Endothelial cell of umbilical vein (primary cell): ENCODE measurements at regions not wholly inside any gene's neighbourhood (a gene's known extent, or its start where the extent isn't known, plus 50 kb on each side); places are given as distances from the start of the nearest gene placed in this dataset.
"Not testable (repeated sequence)": the region's sequence is repeated elsewhere in the genome, so short reads cannot be mapped to it uniquely, and the experiment has no call there.

Source experiments
- BruUV-seq: library from RNA; stranded (reverse); fragments of 400-500 nt; replicated peaks from 2 replicates; lab custom pipeline; 2021; lab: Mats Ljungman, UMichigan
- CTCF ChIA-PET: fragments of 300-600, 350-600 bp; sonication (Branson Sonifier 250); formaldehyde crosslinking; loops from one replicate; lab custom pipeline; 2021; ENCODE audit warnings: antibody characterized with exemption, inconsistent platforms; lab: Charles Lee
- POLR2A ChIA-PET: fragments of 300-600, 350-600 bp; sonication (Branson Sonifier 250); formaldehyde crosslinking; loops from one replicate; lab custom pipeline; 2021; ENCODE audit warnings: antibody characterized with exemption, inconsistent platforms; lab: Charles Lee
- DNase-seq: peaks from one replicate; pipeline ENCODE4 v3.0.0-alpha.2; 2011; ENCODE audit warnings: low read depth, low spot score
- FAIRE-seq: peaks from 2 replicates; lab custom pipeline; 2011; peaks lifted over from hg19 to GRCh38; lab: Jason Lieb, UNC
- H2AFZ ChIP-seq: 2 replicates; pipeline ENCODE4 v1.6.0; 2012; ENCODE audit warnings: low read depth, low read length, control low read depth, inconsistent platforms
- H3K27ac ChIP-seq: 2 replicates; pipeline ENCODE4 v1.5.1; 2011; ENCODE audit warnings: low read depth, mild to moderate bottlenecking, control low read depth, low read length, moderate library complexity; ENCODE audit not compliant: insufficient read depth
- H3K27me3 ChIP-seq, 2 experiments: 2 replicates each; pipeline versions ENCODE4 v1.6.0 to v1.6.1; 2011; ENCODE audit warnings: low read length in 2 of 2, mixed read lengths in 1 of 2; ENCODE audit not compliant: control insufficient read depth in 2 of 2, insufficient read depth in 2 of 2
- H3K36me3 ChIP-seq, 2 experiments: 2 replicates in 1 of 2; 3 replicates in 1 of 2; pipeline ENCODE4 v1.5.1; 2011; ENCODE audit warnings: low read length in 2 of 2, mild to moderate bottlenecking in 1 of 2, moderate library complexity in 1 of 2; ENCODE audit not compliant: control insufficient read depth in 2 of 2, insufficient read depth in 2 of 2; ENCODE audit errors: extremely low read depth in 1 of 2
- H3K4me1 ChIP-seq: 3 replicates; pipeline ENCODE4 v1.5.1; 2011; ENCODE audit warnings: mild to moderate bottlenecking, low read length; ENCODE audit not compliant: control insufficient read depth, insufficient read depth; ENCODE audit errors: extremely low read depth
- H3K4me2 ChIP-seq: 2 replicates; pipeline ENCODE4 v1.6.1; 2011; ENCODE audit warnings: low read length, control low read depth, mixed read lengths; ENCODE audit not compliant: insufficient read depth
- H3K4me3 ChIP-seq, 3 experiments: fragments of 200-600 bp in 1 of 3; sonication (generic), shearing (Covaris generic) in 1 of 3; replicated peaks in 1 of 3; 2 replicates each; pipeline ENCODE4 v1.5.1; 2011 to 2016; ENCODE audit warnings: control low read depth in 3 of 3, low read length in 3 of 3, mild to moderate bottlenecking in 2 of 3, inconsistent platforms in 1 of 3, low read depth in 1 of 3, moderate library complexity in 1 of 3; ENCODE audit not compliant: insufficient read depth in 1 of 3
- H3K79me2 ChIP-seq: 2 replicates; pipeline ENCODE4 v1.6.0; 2012; ENCODE audit warnings: low read length, inconsistent platforms; ENCODE audit not compliant: control insufficient read depth, insufficient read depth
- H3K9ac ChIP-seq: replicated peaks from 2 replicates; pipeline ENCODE3; 2011; ENCODE audit warnings: low read length, control low read depth; ENCODE audit not compliant: insufficient read depth; ENCODE audit errors: extremely low read depth
- H3K9me1 ChIP-seq: replicated peaks from 3 replicates; pipeline ENCODE4 v1.6.0; 2011; ENCODE audit warnings: mild to moderate bottlenecking, low read length; ENCODE audit not compliant: control insufficient read depth, insufficient read depth; ENCODE audit errors: extremely low read depth
- H3K9me3 ChIP-seq: replicated peaks from 2 replicates; pipeline ENCODE4 v1.5.1; 2012; ENCODE audit warnings: low read length, inconsistent platforms; ENCODE audit not compliant: control insufficient read depth, insufficient read depth
- H4K20me1 ChIP-seq: replicated peaks from 2 replicates; pipeline ENCODE3; 2011; ENCODE audit warnings: mild to moderate bottlenecking, low read length; ENCODE audit not compliant: control insufficient read depth, insufficient read depth; ENCODE audit errors: extremely low read depth
- EZH2 ChIP-seq: IDR thresholded peaks from 2 replicates; pipeline ENCODE4 v1.6.1; 2012; ENCODE audit warnings: borderline replicate concordance, low read depth, mild to moderate bottlenecking, moderate library complexity, low read length, inconsistent platforms; ENCODE audit not compliant: severe bottlenecking
- FOS ChIP-seq: IDR thresholded peaks from 2 replicates; pipeline ENCODE4 v1.6.1; 2011; ENCODE audit warnings: mild to moderate bottlenecking, low read length, moderate library complexity, borderline replicate concordance; ENCODE audit not compliant: insufficient read depth
- GATA2 ChIP-seq: IDR thresholded peaks from 2 replicates; pipeline ENCODE4 v1.7.0; 2011; ENCODE audit warnings: low read depth, mild to moderate bottlenecking, moderate library complexity, mixed read lengths, low read length; ENCODE audit not compliant: insufficient read length, insufficient read depth
- JUN ChIP-seq: IDR thresholded peaks from 2 replicates; pipeline ENCODE4 v1.6.1; 2011; ENCODE audit warnings: borderline replicate concordance, low read depth; ENCODE audit not compliant: insufficient read length, insufficient read depth
- MAX ChIP-seq: IDR thresholded peaks from 2 replicates; pipeline ENCODE4 v1.6.1; 2011; ENCODE audit not compliant: insufficient read depth, insufficient read length
- MYC ChIP-seq: IDR thresholded peaks from one replicate; pipeline ENCODE4 v1.6.1; 2011; ENCODE audit warnings: mild to moderate bottlenecking, low read depth, low read length
- POLR2A ChIP-seq: IDR thresholded peaks from 2 replicates; pipeline ENCODE4 v1.6.1; 2012; ENCODE audit warnings: low read depth, mild to moderate bottlenecking, control low read depth, low read length
- POLR2AphosphoS5 ChIP-seq: IDR thresholded peaks from 2 replicates; pipeline ENCODE4 v1.6.1; 2012; ENCODE audit warnings: low read depth, mild to moderate bottlenecking, control low read depth, low read length, moderate library complexity; ENCODE audit not compliant: insufficient read depth
- dilution Hi-C: fragments of 300-500 bp; cut with MboI; formaldehyde crosslinking; loops from one replicate; pipeline ENCODE4 v1.15.0; 2019; ENCODE audit warnings: low sequenced_read_pairs; ENCODE audit not compliant: extremely low pct_ligation_motif_present
- intact Hi-C: fragments of 100-400 bp; cut with micrococcal nuclease; formaldehyde crosslinking; loops from one replicate; pipeline ENCODE4 v1.10.0; 2022
- TF ChIP-seq, protein P1 (sequence below), 2 donors: IDR thresholded peaks; 1 replicate in 1 of 2; 2 replicates in 1 of 2; pipeline ENCODE4 v1.5.1; 2011; ENCODE audit warnings: low read length in 2 of 2, mild to moderate bottlenecking in 2 of 2, moderate library complexity in 2 of 2, control low read depth in 1 of 2, inconsistent platforms in 1 of 2, low read depth in 1 of 2; ENCODE audit not compliant: insufficient read depth in 1 of 2; ENCODE audit errors: extremely low read depth in 1 of 2

DNA sequence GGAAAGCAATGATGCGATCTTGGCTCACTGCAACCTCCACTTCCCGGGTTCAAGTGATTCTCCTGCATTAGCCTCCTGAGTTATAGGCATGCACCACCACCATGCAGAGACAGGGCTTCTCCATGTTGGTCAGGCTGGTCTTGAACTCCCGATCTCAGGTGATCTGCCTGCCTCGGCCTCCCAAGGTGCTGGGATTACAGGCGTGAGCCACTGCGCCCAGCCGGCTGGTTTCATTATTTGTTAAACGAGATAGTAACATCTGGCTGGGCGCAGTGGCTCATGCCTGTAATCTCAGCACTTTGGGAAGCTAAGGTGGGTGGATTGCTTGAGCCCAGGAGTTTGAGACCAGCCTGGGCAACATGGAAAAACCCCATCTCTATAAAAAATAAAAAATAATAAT, 86.1 kb downstream of the XRCC2 start:
- H2AFZ ChIP-seq, H3K4me2 ChIP-seq, H3K9me3 ChIP-seq, H4K20me1 ChIP-seq, FAIRE-seq, H3K4me1 ChIP-seq, POLR2A ChIA-PET, H3K36me3 ChIP-seq, dilution Hi-C loops, BruUV-seq, H3K27ac ChIP-seq, H3K27me3 ChIP-seq, H3K9me1 ChIP-seq, DNase-seq, H3K79me2 ChIP-seq, H3K4me3 ChIP-seq, intact Hi-C loops, H3K9ac ChIP-seq: not testable (repeated sequence)
- CTCF ChIA-PET: interaction anchor here (1.0 kb wide), 1 partner anchor 158 kb away, joined by 3 read pairs; no protein-coding TSS in a partner anchor

- Histone ChIP-seq H3K27me3 (no peaks in the 10 kb centered on the region), H3K27ac (no peak overlapping the region), H3K4me2 (no peak overlapping the region), H3K4me3 (no peak overlapping the region), H3K9me1 (no peaks in the 10 kb centered on the region), H3K9me3 (no peaks in the 10 kb centered on the region), H4K20me1 (no peaks in the 10 kb centered on the region), H2AFZ (no peak overlapping the region), H3K79me2 (no peaks in the 10 kb centered on the region), H3K4me1 (no peaks in the 10 kb centered on the region), H3K9ac (no peak overlapping the region), H3K36me3 (no peaks in the 10 kb centered on the region)
- dilution Hi-C loops: no loop called here
- intact Hi-C loops: no loop called here
- BruUV-seq: no TSS peak
- POLR2A ChIA-PET: no interaction called here
- DNase-seq: no peak
- TF ChIP-seq MAX (no peak), POLR2A (no peak), FOS (no peak), POLR2AphosphoS5 (no peak), MYC (no peak), JUN (no peak), GATA2 (no peak), EZH2 (no peak)
- TF ChIP-seq, protein P1, sequence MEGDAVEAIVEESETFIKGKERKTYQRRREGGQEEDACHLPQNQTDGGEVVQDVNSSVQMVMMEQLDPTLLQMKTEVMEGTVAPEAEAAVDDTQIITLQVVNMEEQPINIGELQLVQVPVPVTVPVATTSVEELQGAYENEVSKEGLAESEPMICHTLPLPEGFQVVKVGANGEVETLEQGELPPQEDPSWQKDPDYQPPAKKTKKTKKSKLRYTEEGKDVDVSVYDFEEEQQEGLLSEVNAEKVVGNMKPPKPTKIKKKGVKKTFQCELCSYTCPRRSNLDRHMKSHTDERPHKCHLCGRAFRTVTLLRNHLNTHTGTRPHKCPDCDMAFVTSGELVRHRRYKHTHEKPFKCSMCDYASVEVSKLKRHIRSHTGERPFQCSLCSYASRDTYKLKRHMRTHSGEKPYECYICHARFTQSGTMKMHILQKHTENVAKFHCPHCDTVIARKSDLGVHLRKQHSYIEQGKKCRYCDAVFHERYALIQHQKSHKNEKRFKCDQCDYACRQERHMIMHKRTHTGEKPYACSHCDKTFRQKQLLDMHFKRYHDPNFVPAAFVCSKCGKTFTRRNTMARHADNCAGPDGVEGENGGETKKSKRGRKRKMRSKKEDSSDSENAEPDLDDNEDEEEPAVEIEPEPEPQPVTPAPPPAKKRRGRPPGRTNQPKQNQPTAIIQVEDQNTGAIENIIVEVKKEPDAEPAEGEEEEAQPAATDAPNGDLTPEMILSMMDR (IDR thresholded peaks at IDR 0.05; ENCODE audit: extremely low read depth in 1 of 2, insufficient read depth in 1 of 2, low read depth in 1 of 2, low read length in 2 of 2): no peak
- CTCF ChIA-PET: no interaction called here
- no peak for FAIRE-seq
These were observed 87.6 kb downstream of the XRCC2 start for GRCh38 chr7:152588350-152588749.
